Tibial artery (tissue), 4 donors: ENCODE measurements at regions not wholly inside any gene's neighbourhood (a gene's known extent, or its start where the extent isn't known, plus 50 kb on each side); places are given as distances from the start of the nearest gene placed in this dataset.

ENCODE experiments used
- DNase-seq, 2 donors: peaks; one replicate each; pipeline ENCODE4 v3.0.0-alpha.2; 2019
- H3K27ac ChIP-seq, 2 donors: fragments of 200-600 bp; sonication (generic) in 1 of 2; 1 replicate in 1 of 2; 2 replicates in 1 of 2; pipeline ENCODE4 v1.5.1; 2018 to 2019; ENCODE audit warnings: mild to moderate bottlenecking in 1 of 2
- H3K27me3 ChIP-seq, 2 donors: fragments of 200-600 bp; sonication (generic) in 1 of 2; one replicate each; pipeline versions ENCODE4 v1.5.1 to v1.6.0; 2016 to 2019
- H3K36me3 ChIP-seq, 3 donors: fragments of 200-600 bp; sonication (generic) in 2 of 3; one replicate each; pipeline ENCODE4 v1.5.1; 2016 to 2019; ENCODE audit warnings: mild to moderate bottlenecking in 2 of 3
- H3K4me1 ChIP-seq, 4 donors: fragments of 200-600 bp; sonication (generic) in 2 of 4; 1 replicate in 3 of 4; 2 replicates in 1 of 4; pipeline ENCODE4 v1.5.1; 2016 to 2019
- H3K4me3 ChIP-seq, 2 donors: fragments of 200-600 bp; sonication (generic) in 1 of 2; 1 replicate in 1 of 2; 2 replicates in 1 of 2; pipeline ENCODE4 v1.5.1; 2018 to 2019; ENCODE audit warnings: mild to moderate bottlenecking in 2 of 2
- H3K9me3 ChIP-seq, 3 donors: fragments of 200-600 bp; sonication (generic) in 1 of 3; one replicate each; pipeline ENCODE4 v1.5.1; 2016 to 2019
- CTCF ChIP-seq, 2 experiments: fragments of 200-600 bp in 1 of 2; fragments of 450-650 bp in 1 of 2; IDR thresholded peaks; one replicate each; pipeline ENCODE4 v1.5.1; 2017 to 2019; ENCODE audit warnings: antibody characterized with exemption in 2 of 2, mild to moderate bottlenecking in 1 of 2, moderate library complexity in 1 of 2
- intact Hi-C: fragments of 100-400 bp; cut with DNase I; formaldehyde crosslinking; loops from one replicate; pipeline ENCODE4 v1.15.0; 2023; ENCODE audit warnings: low total_unique reads

GRCh38 chr16:6012716-6013115 lies 915.1 kb upstream of the EEF2KMT start:
- DNase-seq: no peak

GRCh38 chr16:6009151-6009550 lies 911.6 kb upstream of the EEF2KMT start:
- intact Hi-C loops: no loop called here
- no peak overlapping the region for H3K27ac ChIP-seq
- TF ChIP-seq CTCF (IDR thresholded peaks at IDR 0.05): no peak
- H3K4me3 ChIP-seq: no peak overlapping the region
- H3K9me3 ChIP-seq: no peaks in the 10 kb centered on the region
- H3K4me1 ChIP-seq: no peaks in the 10 kb centered on the region
- DNase-seq: no peak
- no peaks in the 10 kb centered on the region for H3K27me3 ChIP-seq
- H3K36me3 ChIP-seq: no peaks in the 10 kb centered on the region

More at GRCh38 chr16:6012716-6013115, 915.1 kb upstream of the EEF2KMT start:
- TF ChIP-seq CTCF (IDR thresholded peaks at IDR 0.05): no peak
- intact Hi-C loops: no loop called here
- no peaks in the 10 kb centered on the region for H3K9me3 ChIP-seq
- H3K4me1 ChIP-seq: no peaks in the 10 kb centered on the region
- no peaks in the 10 kb centered on the region for H3K27me3 ChIP-seq
- no peak overlapping the region for H3K4me3 ChIP-seq
- no peak overlapping the region for H3K27ac ChIP-seq
- no peaks in the 10 kb centered on the region for H3K36me3 ChIP-seq

- Histone ChIP-seq H3K27ac (no peak overlapping the region), H3K36me3 (no peaks in the 10 kb centered on the region), H3K9me3 (no peaks in the 10 kb centered on the region), H3K4me1 (no peaks in the 10 kb centered on the region), H3K4me3 (no peak overlapping the region), H3K27me3 (no peaks in the 10 kb centered on the region)
- intact Hi-C loops: no loop called here
- DNase-seq: no peak
- no peak for TF ChIP-seq CTCF (IDR thresholded peaks at IDR 0.05)
Measured at GRCh38 chr16:6008670-6009069, 911.1 kb upstream of the EEF2KMT start.

- DNase-seq: no peak
- no peak for TF ChIP-seq CTCF (IDR thresholded peaks at IDR 0.05)
- Histone ChIP-seq H3K4me1 (no peaks in the 10 kb centered on the region), H3K36me3 (no peaks in the 10 kb centered on the region), H3K9me3 (no peaks in the 10 kb centered on the region), H3K27ac (no peak overlapping the region), H3K27me3 (no peaks in the 10 kb centered on the region), H3K4me3 (no peak overlapping the region)
- intact Hi-C loops: no loop called here
Measured at GRCh38 chr16:5993356-5993755, 895.8 kb upstream of the EEF2KMT start.

- H3K4me1 ChIP-seq: no peaks in the 10 kb centered on the region
- no peak for DNase-seq
Measured at GRCh38 chr16:5982979-5983378, 885.4 kb upstream of the EEF2KMT start.

More at GRCh38 chr16:5982979-5983378, 885.4 kb upstream of the EEF2KMT start:
- no peaks in the 10 kb centered on the region for H3K27me3 ChIP-seq
- no peak overlapping the region for H3K27ac ChIP-seq
- no peak overlapping the region for H3K4me3 ChIP-seq
- intact Hi-C loops: no loop called here
- H3K36me3 ChIP-seq: no peaks in the 10 kb centered on the region
- H3K9me3 ChIP-seq: no peaks in the 10 kb centered on the region
- TF ChIP-seq CTCF (IDR thresholded peaks at IDR 0.05): no peak
